GM13976 (cell line): ENCODE measurements at regions not wholly inside any gene's neighbourhood (a gene's known extent, or its start where the extent isn't known, plus 50 kb on each side); places are given as distances from the start of the nearest gene placed in this dataset.

Experiments used
- DNase-seq: peaks from one replicate; pipeline ENCODE4 v3.0.0; 2012; ENCODE audit warnings: low spot score
- CTCF ChIP-seq: IDR thresholded peaks from 2 replicates; pipeline ENCODE4 v1.5.1; 2012; ENCODE audit warnings: borderline replicate concordance, mild to moderate bottlenecking; ENCODE audit not compliant: insufficient read depth; ENCODE audit errors: extremely low read depth, missing control alignments, control extremely low read depth
- in situ Hi-C: fragments of 300-500 bp; cut with MboI; formaldehyde crosslinking; loops from one replicate; pipeline ENCODE4 v1.12.0; 2022; ENCODE audit warnings: low sequenced_read_pairs, mixed read lengths, inconsistent platforms; ENCODE audit not compliant: unreplicated experiment

GRCh38 chr4:102439812-102440211 is 61.3 kb upstream of the NFKB1 start:
- no peak for DNase-seq
- TF ChIP-seq CTCF, result no peak
- in situ Hi-C loops, result loop anchor here (10.0 kb wide), 2 partner anchors 565 to 655 kb away; partner anchors contain the start of gene BDH2

GRCh38 chr4:102440498-102440897 is 60.7 kb upstream of the NFKB1 start:
- no peak for TF ChIP-seq CTCF
- DNase-seq, result no peak
- in situ Hi-C loops, result loop anchor here (10.0 kb wide), 2 partner anchors 564 to 654 kb away; partner anchors contain the start of gene BDH2

- in situ Hi-C loops, result loop anchor here (10.0 kb wide), 2 partner anchors 563 to 653 kb away; partner anchors contain the start of gene BDH2
- no peak for TF ChIP-seq CTCF
- DNase-seq, result no peak
These were observed 58.9 kb upstream of the NFKB1 start for GRCh38 chr4:102441978-102442911.

GRCh38 chr4:102444752-102445151 is 56.4 kb upstream of the NFKB1 start:
- TF ChIP-seq CTCF, result no peak
- no peak for DNase-seq
- in situ Hi-C loops, result loop anchor here (10.0 kb wide), 2 partner anchors 560 to 650 kb away; partner anchors contain the start of gene BDH2

- TF ChIP-seq CTCF, result no peak
- no peak for DNase-seq
- in situ Hi-C loops, result loop anchor here (10.0 kb wide), 2 partner anchors 560 to 650 kb away; partner anchors contain the start of gene BDH2
These were observed 55.9 kb upstream of the NFKB1 start for GRCh38 chr4:102445213-102445612.

- no peak for TF ChIP-seq CTCF
- in situ Hi-C loops, result loop anchor here (10.0 kb wide), 2 partner anchors 557 to 647 kb away; partner anchors contain the start of gene BDH2
- no peak for DNase-seq
These were observed 53.7 kb upstream of the NFKB1 start for GRCh38 chr4:102447413-102447812.
